Esophagus squamous epithelium (tissue), 5 donors: ENCODE measurements at regions not wholly inside any gene's neighbourhood (a gene's known extent, or its start where the extent isn't known, plus 50 kb on each side); places are given as distances from the start of the nearest gene placed in this dataset.

Experiments used
- DNase-seq: peaks from one replicate; lab custom pipeline; 2025; lab: John Stamatoyannopoulos, UW
- H3K27ac ChIP-seq, 4 donors: fragments of 200-600 bp; sonication (generic); one replicate each; pipeline ENCODE4 v1.5.1; 2016 to 2019; ENCODE audit warnings: mild to moderate bottlenecking in 1 of 4
- H3K27me3 ChIP-seq, 4 donors: fragments of 200-600 bp; sonication (generic); 1 replicate in 3 of 4; 2 replicates in 1 of 4; pipeline versions ENCODE4 v1.5.1 to v1.6.0; 2017 to 2021; ENCODE audit warnings: antibody characterized with exemption in 1 of 4
- H3K36me3 ChIP-seq, 3 donors: fragments of 200-600 bp; sonication (generic); one replicate each; pipeline ENCODE4 v1.5.1; 2016 to 2019
- H3K4me1 ChIP-seq, 3 donors: fragments of 200-600 bp; sonication (generic); one replicate each; pipeline ENCODE4 v1.5.1; 2017 to 2019
- H3K4me3 ChIP-seq, 4 donors: fragments of 200-600 bp; sonication (generic); 1 replicate in 3 of 4; 2 replicates in 1 of 4; pipeline ENCODE4 v1.5.1; 2016 to 2019; ENCODE audit warnings: mild to moderate bottlenecking in 2 of 4, moderate library complexity in 1 of 4
- H3K9me3 ChIP-seq, 3 donors: fragments of 200-600 bp; sonication (generic); one replicate each; pipeline ENCODE4 v1.5.1; 2016 to 2019
- CTCF ChIP-seq, 6 experiments: fragments of 450-650 bp in 4 of 6; fragments of 200-600 bp in 2 of 6; sonication (generic) in 2 of 6; IDR thresholded peaks; one replicate each; pipeline ENCODE4 v1.5.1; 2016 to 2019; ENCODE audit warnings: antibody characterized with exemption in 6 of 6, mild to moderate bottlenecking in 4 of 6, moderate library complexity in 4 of 6
- POLR2A ChIP-seq, 4 donors: fragments of 450-650 bp; IDR thresholded peaks; one replicate each; pipeline ENCODE4 v1.6.1; 2017; ENCODE audit warnings: antibody characterized with exemption in 4 of 4, mild to moderate bottlenecking in 4 of 4, moderate library complexity in 3 of 4
- WGBS, 2 donors: methylation state at CpG; one replicate each; pipeline ENCODE4 v1.1.5; 2018; 5-methylcytosine and 5-hydroxymethylcytosine counted together
- intact Hi-C: fragments of 100-400 bp; cut with DNase I; formaldehyde crosslinking; loops from one replicate; pipeline ENCODE4 v1.15.0; 2022
- donor health status: DM: yes; HTN: yes; CAD: no.

GRCh38 chr12:19044891-19045290 is 84.6 kb upstream of the PLEKHA5 start:
- H3K27me3 ChIP-seq, result no peaks in the 10 kb centered on the region
- no peak for TF ChIP-seq CTCF (IDR thresholded peaks at IDR 0.05)
- TF ChIP-seq POLR2A (IDR thresholded peaks at IDR 0.05), result no peak
- intact Hi-C loops, result no loop called here
- no peak for DNase-seq
- H3K36me3 ChIP-seq, result no peaks in the 10 kb centered on the region
- H3K27ac ChIP-seq, result no peak overlapping the region
- H3K9me3 ChIP-seq, result no peaks in the 10 kb centered on the region
- 66 to 70% methylated on average over 4 of the region's 4 CpGs for WGBS, 2 donors
- H3K4me3 ChIP-seq, result no peak overlapping the region
- no peaks in the 10 kb centered on the region for H3K4me1 ChIP-seq

GRCh38 chr12:19045426-19045825 is 84.1 kb upstream of the PLEKHA5 start:
- no peak for TF ChIP-seq CTCF (IDR thresholded peaks at IDR 0.05)
- TF ChIP-seq POLR2A (IDR thresholded peaks at IDR 0.05), result no peak
- WGBS, 2 donors, result 44 to 55% methylated on average over 2 of the region's 2 CpGs
- Histone ChIP-seq H3K27ac (no peak overlapping the region), H3K4me1 (no peaks in the 10 kb centered on the region), H3K27me3 (no peaks in the 10 kb centered on the region), H3K9me3 (no peaks in the 10 kb centered on the region), H3K4me3 (no peak overlapping the region), H3K36me3 (no peaks in the 10 kb centered on the region)
- intact Hi-C loops, result no loop called here
- no peak for DNase-seq

GRCh38 chr12:19048943-19049342 is 80.6 kb upstream of the PLEKHA5 start:
- intact Hi-C loops, result no loop called here
- WGBS, 2 donors, result 73 to 94% methylated on average over 3 of the region's 3 CpGs
- Histone ChIP-seq H3K4me3 (no peak overlapping the region), H3K27me3 (no peaks in the 10 kb centered on the region), H3K4me1 (no peaks in the 10 kb centered on the region), H3K27ac (no peak overlapping the region), H3K9me3 (no peaks in the 10 kb centered on the region), H3K36me3 (no peaks in the 10 kb centered on the region)
- DNase-seq, result no peak
- TF ChIP-seq CTCF (IDR thresholded peaks at IDR 0.05), result no peak
- no peak for TF ChIP-seq POLR2A (IDR thresholded peaks at IDR 0.05)

- intact Hi-C loops, result no loop called here
- TF ChIP-seq POLR2A (IDR thresholded peaks at IDR 0.05), result no peak
- TF ChIP-seq CTCF (IDR thresholded peaks at IDR 0.05), result no peak
- 27 to 40% methylated on average over 2 of the region's 2 CpGs for WGBS, 2 donors
- no peaks in the 10 kb centered on the region for H3K36me3 ChIP-seq
- H3K4me3 ChIP-seq, result no peak overlapping the region
- H3K27ac ChIP-seq, result no peak overlapping the region
- no peak for DNase-seq
- H3K27me3 ChIP-seq, result no peaks in the 10 kb centered on the region
- no peaks in the 10 kb centered on the region for H3K4me1 ChIP-seq
- H3K9me3 ChIP-seq, result no peaks in the 10 kb centered on the region
These were observed 76.8 kb upstream of the PLEKHA5 start for GRCh38 chr12:19052689-19053088.

- intact Hi-C loops, result no loop called here
- WGBS, 2 donors, result 90 to 100% methylated on average over 1 of the region's 1 CpG
- H3K4me1 ChIP-seq, result no peaks in the 10 kb centered on the region
These were observed 76.3 kb upstream of the PLEKHA5 start for GRCh38 chr12:19053218-19053617.

More at GRCh38 chr12:19053218-19053617, 76.3 kb upstream of the PLEKHA5 start:
- TF ChIP-seq POLR2A (IDR thresholded peaks at IDR 0.05), result no peak
- no peak for TF ChIP-seq CTCF (IDR thresholded peaks at IDR 0.05)
- Histone ChIP-seq H3K4me3 (no peak overlapping the region), H3K27me3 (no peaks in the 10 kb centered on the region), H3K9me3 (no peaks in the 10 kb centered on the region), H3K27ac (no peak overlapping the region), H3K36me3 (no peaks in the 10 kb centered on the region)
- no peak for DNase-seq
